HCT116 (cell line): ENCODE measurements at regions not wholly inside any gene's neighbourhood (a gene's known extent, or its start where the extent isn't known, plus 50 kb on each side); places are given as distances from the start of the nearest gene placed in this dataset.

Source experiments
- ATF3 ChIP-seq: IDR thresholded peaks from 2 replicates; pipeline ENCODE4 v1.6.1; 2012
- CTCF ChIP-seq, 3 experiments: fragments of 200-600 bp in 1 of 3; sonication (generic) in 1 of 3; IDR thresholded peaks in 2 of 3; conservative IDR thresholded peaks in 1 of 3; 2 replicates each; pipeline ENCODE4 v1.5.1; 2012 to 2017; ENCODE audit warnings: low read depth in 2 of 3, low read length in 2 of 3, antibody characterized with exemption in 1 of 3, borderline replicate concordance in 1 of 3, control low read depth in 1 of 3, mild to moderate bottlenecking in 1 of 3, mixed read lengths in 1 of 3, mixed run types in 1 of 3, moderate library complexity in 1 of 3; ENCODE audit not compliant: insufficient read depth in 1 of 3
- POLR2AphosphoS5 ChIP-seq: IDR thresholded peaks from 2 replicates; pipeline ENCODE4 v1.6.1; 2011; ENCODE audit warnings: mild to moderate bottlenecking, low read depth, low read length, moderate library complexity
- SIN3A ChIP-seq: IDR thresholded peaks from 2 replicates; pipeline ENCODE4 v1.6.1; 2012; ENCODE audit warnings: low read depth

GRCh38 chr12:82034769-82035168, 275.6 kb upstream of the PPFIA2 start:
- TF ChIP-seq ATF3 (no peak), POLR2AphosphoS5 (no peak), CTCF (IDR thresholded peaks at IDR 0.05 in 2 of 3, conservative IDR thresholded peaks at IDR 0.05 in 1 of 3; ENCODE audit: borderline replicate concordance in 1 of 3, insufficient read depth in 1 of 3, low read depth in 2 of 3, low read length in 2 of 3) (no peak), SIN3A (no peak)
